AG08396 (cell line): ENCODE measurements at regions not wholly inside any gene's neighbourhood (a gene's known extent, or its start where the extent isn't known, plus 50 kb on each side); places are given as distances from the start of the nearest gene placed in this dataset.

Source experiments
- DNase-seq: peaks from one replicate; pipeline ENCODE4 v3.0.0; 2012; ENCODE audit warnings: low spot score, mixed read lengths

- no peak for DNase-seq
Observed at GRCh38 chr11:79896258-79896657, 455.4 kb upstream of the TENM4 start.

- DNase-seq, result no peak
Observed at GRCh38 chr11:79894111-79894510, 453.3 kb upstream of the TENM4 start.

- no peak for DNase-seq
Observed at GRCh38 chr11:79890272-79890671, 449.4 kb upstream of the TENM4 start.

GRCh38 chr11:79864882-79865281 is 424.1 kb upstream of the TENM4 start:
- no peak for DNase-seq

- DNase-seq, result no peak
Observed at GRCh38 chr11:79860336-79860735, 419.5 kb upstream of the TENM4 start.

- no peak for DNase-seq
Observed at GRCh38 chr11:79857377-79858214, 416.8 kb upstream of the TENM4 start.

GRCh38 chr11:79852176-79852575 is 411.3 kb upstream of the TENM4 start:
- no peak for DNase-seq

GRCh38 chr11:79845002-79845709 is 404.3 kb upstream of the TENM4 start:
- no peak for DNase-seq

- no peak for DNase-seq
Observed at GRCh38 chr11:79834015-79834414, 393.2 kb upstream of the TENM4 start.

- no peak for DNase-seq
Observed at GRCh38 chr11:79830446-79830845, 389.6 kb upstream of the TENM4 start.

GRCh38 chr11:79829891-79830290 is 389.1 kb upstream of the TENM4 start:
- DNase-seq, result no peak

GRCh38 chr11:79822766-79823165 is 381.9 kb upstream of the TENM4 start:
- DNase-seq, result no peak

GRCh38 chr11:79813551-79813950 is 372.7 kb upstream of the TENM4 start:
- DNase-seq, result no peak

- no peak for DNase-seq
Observed at GRCh38 chr11:79809487-79809886, 368.7 kb upstream of the TENM4 start.

GRCh38 chr11:79807506-79807905 is 366.7 kb upstream of the TENM4 start:
- DNase-seq, result no peak

GRCh38 chr11:79796704-79797103 is 355.9 kb upstream of the TENM4 start:
- DNase-seq, result no peak

GRCh38 chr11:79794484-79795393 is 353.9 kb upstream of the TENM4 start:
- no peak for DNase-seq

GRCh38 chr11:79794057-79794456 is 353.2 kb upstream of the TENM4 start:
- no peak for DNase-seq

- DNase-seq, result no peak
Observed at GRCh38 chr11:79786961-79787360, 346.1 kb upstream of the TENM4 start.

- no peak for DNase-seq
Observed at GRCh38 chr11:79783833-79784232, 343.0 kb upstream of the TENM4 start.

- DNase-seq, result no peak
Observed at GRCh38 chr11:79768343-79768742, 327.5 kb upstream of the TENM4 start.

GRCh38 chr11:79762279-79762921 is 321.6 kb upstream of the TENM4 start:
- DNase-seq, result no peak
